Astrocyte of the hippocampus (primary cell): ENCODE measurements at regions not wholly inside any gene's neighbourhood (a gene's known extent, or its start where the extent isn't known, plus 50 kb on each side); places are given as distances from the start of the nearest gene placed in this dataset.
"Not testable (repeated sequence)": the region's sequence is repeated elsewhere in the genome, so short reads cannot be mapped to it uniquely, and the experiment has no call there.

ENCODE experiments used
- DNase-seq: peaks from one replicate; pipeline ENCODE4 v3.0.0; 2011; ENCODE audit warnings: low read depth, low spot score

GRCh38 chr12:28689398-28690175, 459.5 kb upstream of the FAR2 start:
- DNase-seq, result no peak

GRCh38 chr12:28693565-28694219, 455.4 kb upstream of the FAR2 start:
- DNase-seq, result no peak

GRCh38 chr12:28698553-28698952, 450.5 kb upstream of the FAR2 start:
- DNase-seq, result no peak

- no peak for DNase-seq
Observed at GRCh38 chr12:28699029-28699428, 450.0 kb upstream of the FAR2 start.

- DNase-seq, result no peak
Observed at GRCh38 chr12:28700161-28700560, 448.9 kb upstream of the FAR2 start.

- DNase-seq, result peak; percentile 22
Observed at GRCh38 chr12:28704477-28705169, 444.5 kb upstream of the FAR2 start.

GRCh38 chr12:28708918-28709371, 440.1 kb upstream of the FAR2 start:
- peak; percentile 65 for DNase-seq

- no peak for DNase-seq
Observed at GRCh38 chr12:28709986-28710685, 438.9 kb upstream of the FAR2 start.

GRCh38 chr12:28710882-28711281, 438.2 kb upstream of the FAR2 start:
- peak; percentile 76 for DNase-seq

GRCh38 chr12:28711421-28711820, 437.7 kb upstream of the FAR2 start:
- peak; percentile 4 for DNase-seq

- peak; percentile 26 for DNase-seq
Observed at GRCh38 chr12:28742791-28743190, 406.3 kb upstream of the FAR2 start.

GRCh38 chr12:28746734-28747325, 402.2 kb upstream of the FAR2 start:
- DNase-seq, result no peak

- DNase-seq, result no peak
Observed at GRCh38 chr12:28750946-28751685, 398.0 kb upstream of the FAR2 start.

GRCh38 chr12:28755027-28755426, 394.1 kb upstream of the FAR2 start:
- no peak for DNase-seq

GRCh38 chr12:28759333-28759732, 389.7 kb upstream of the FAR2 start:
- DNase-seq, result peak; percentile 25

- DNase-seq, result not testable (repeated sequence)
Observed at GRCh38 chr12:28760040-28760903, 388.8 kb upstream of the FAR2 start.

GRCh38 chr12:28761897-28762296, 387.2 kb upstream of the FAR2 start:
- DNase-seq, result not testable (repeated sequence)

- no peak for DNase-seq
Observed at GRCh38 chr12:28766398-28766797, 382.7 kb upstream of the FAR2 start.

GRCh38 chr12:28767836-28768348, 381.2 kb upstream of the FAR2 start:
- DNase-seq, result no peak

GRCh38 chr12:28770322-28770721, 378.8 kb upstream of the FAR2 start:
- DNase-seq, result no peak
